NT2/D1 (cell line): ENCODE measurements at regions not wholly inside any gene's neighbourhood (a gene's known extent, or its start where the extent isn't known, plus 50 kb on each side); places are given as distances from the start of the nearest gene placed in this dataset.

Experiments used
- SUZ12 ChIP-seq: IDR thresholded peaks from 2 replicates; pipeline ENCODE4 v1.6.1; 2011; ENCODE audit not compliant: insufficient read length, insufficient read depth; ENCODE audit errors: extremely low read depth
- YY1 ChIP-seq: IDR thresholded peaks from 2 replicates; pipeline ENCODE4 v1.6.1; 2011; ENCODE audit not compliant: insufficient read length, insufficient read depth

- no peak for TF ChIP-seq SUZ12
- TF ChIP-seq YY1, result no peak
Observed at GRCh38 chr20:60691966-60692615, 560.0 kb upstream of the CDH4 start.
